A549 (cell line): ENCODE measurements at regions not wholly inside any gene's neighbourhood (a gene's known extent, or its start where the extent isn't known, plus 50 kb on each side); places are given as distances from the start of the nearest gene placed in this dataset.

Experiments used
- ATAC-seq, 2 experiments: fragments of 200-7000 bp in 1 of 2; fragments of >200 bp in 1 of 2; cut with Nextera tagmentation in 1 of 2; cut with Tn5 transposase in 1 of 2; 3 replicates each; pipeline versions ENCODE4 v1.8.0 to v1.9.1; 2018 to 2020; ENCODE audit warnings: mild to moderate bottlenecking in 1 of 2, moderate library complexity in 1 of 2
- CTCF ChIA-PET: fragments of 300-600 bp; sonication (Branson Sonifier 250); formaldehyde crosslinking; extraction: SDS; loops from one replicate; lab custom pipeline; 2021; ENCODE audit warnings: antibody characterized with exemption, inconsistent platforms; lab: Yijun Ruan, JAX
- POLR2A ChIA-PET: fragments of 350-600 bp; formaldehyde crosslinking; extraction: SDS; loops from one replicate; lab custom pipeline; 2021; ENCODE audit warnings: antibody characterized with exemption, inconsistent platforms; lab: Yijun Ruan, JAX
- DNase-seq, 2 experiments: peaks; one replicate each; pipeline versions ENCODE4 v3.0.0 to v3.0.0-alpha.2; 2011 to 2016; ENCODE audit warnings: low read depth in 1 of 2, low spot score in 1 of 2
- FAIRE-seq: peaks from 2 replicates; lab custom pipeline; 2011; peaks lifted over from hg19 to GRCh38; lab: Jason Lieb, UNC
- H3K27ac ChIP-seq, 2 experiments: fragments of >200 bp; sonication (Bioruptor Twin); formaldehyde crosslinking; 3 replicates each; pipeline ENCODE4 v1.5.1; 2016 to 2017
- H3K4me1 ChIP-seq: fragments of >200 bp; sonication (Bioruptor Twin); formaldehyde crosslinking; 3 replicates; pipeline ENCODE4 v1.6.1; 2016
- H3K4me2 ChIP-seq: fragments of >200 bp; sonication (Bioruptor Twin); formaldehyde crosslinking; 3 replicates; pipeline ENCODE4 v1.6.1; 2016
- H3K4me3 ChIP-seq: fragments of >200 bp; sonication (Bioruptor Twin); formaldehyde crosslinking; 3 replicates; pipeline ENCODE4 v1.5.1; 2016
- H3K9me3 ChIP-seq: fragments of >200 bp; sonication (Bioruptor Twin); formaldehyde crosslinking; 3 replicates; pipeline ENCODE4 v1.6.1; 2016
- BCL3 ChIP-seq: fragments of >200 bp; sonication (Bioruptor Twin); formaldehyde crosslinking; IDR thresholded peaks from 3 replicates; pipeline ENCODE4 v1.6.1; 2016
- EHMT2 ChIP-seq: fragments of 200-600 bp; sonication (generic); IDR thresholded peaks from 2 replicates; pipeline ENCODE4 v1.6.1; 2016; ENCODE audit warnings: antibody characterized with exemption, low read depth, mild to moderate bottlenecking, moderate library complexity
- ELK1 ChIP-seq: fragments of 150-350 bp; IDR thresholded peaks from 2 replicates; pipeline ENCODE4 v1.6.1; 2014; ENCODE audit warnings: low read depth, mild to moderate bottlenecking, low read length
- ESRRA ChIP-seq: fragments of 150-350 bp; IDR thresholded peaks from 2 replicates; pipeline ENCODE4 v1.6.1; 2014; ENCODE audit warnings: mild to moderate bottlenecking, low read length, borderline replicate concordance
- HDAC2 ChIP-seq: fragments of 200-600 bp; sonication (generic); IDR thresholded peaks from 2 replicates; pipeline ENCODE4 v1.6.1; 2016
- HEYL ChIP-seq: fragments of 250-450 bp; sonication (Bioruptor Pico); IDR thresholded peaks from 2 replicates; pipeline ENCODE4 v1.8.0; 2021; ENCODE audit warnings: mild to moderate bottlenecking, moderate library complexity
- HMGXB4 ChIP-seq: fragments of 250-450 bp; sonication (Bioruptor Pico); IDR thresholded peaks from 2 replicates; pipeline ENCODE4 v1.5.0; 2021; ENCODE audit warnings: mild to moderate bottlenecking, moderate library complexity, borderline replicate concordance
- JUNB ChIP-seq: fragments of >200 bp; sonication (Bioruptor Twin); formaldehyde crosslinking; IDR thresholded peaks from 2 replicates; pipeline ENCODE4 v1.6.1; 2016
- KDM1A ChIP-seq: fragments of 200-600 bp; sonication (generic); IDR thresholded peaks from 2 replicates; pipeline ENCODE4 v1.6.1; 2016; ENCODE audit warnings: low read depth, mild to moderate bottlenecking
- KDM5A ChIP-seq: fragments of 200-600 bp; sonication (generic); IDR thresholded peaks from 2 replicates; pipeline ENCODE4 v1.6.1; 2016; ENCODE audit warnings: antibody characterized with exemption, mild to moderate bottlenecking
- POLR2A ChIP-seq: IDR thresholded peaks from 2 replicates; pipeline ENCODE4 v1.6.1; 2012; ENCODE audit warnings: mild to moderate bottlenecking, low read length
- RAD21 ChIP-seq, 2 experiments: fragments of >200 bp in 1 of 2; sonication (Bioruptor Twin) in 1 of 2; formaldehyde crosslinking in 1 of 2; IDR thresholded peaks in 1 of 2; conservative IDR thresholded peaks in 1 of 2; 2 replicates in 1 of 2; 3 replicates in 1 of 2; pipeline ENCODE4 v1.6.1; 2012 to 2018; ENCODE audit warnings: inconsistent platforms in 1 of 2
- REST ChIP-seq: fragments of 200-600 bp; sonication (generic); IDR thresholded peaks from 2 replicates; pipeline ENCODE4 v1.6.1; 2016; ENCODE audit warnings: antibody characterized with exemption, mild to moderate bottlenecking, moderate library complexity
- RNF2 ChIP-seq: fragments of 200-600 bp; sonication (generic); IDR thresholded peaks from 2 replicates; pipeline ENCODE4 v1.6.1; 2016; ENCODE audit warnings: low read depth, mild to moderate bottlenecking, antibody characterized with exemption, moderate library complexity, borderline replicate concordance
- SMC3 ChIP-seq: fragments of >200 bp; sonication (Bioruptor Twin); formaldehyde crosslinking; IDR thresholded peaks from 3 replicates; pipeline ENCODE4 v1.6.1; 2018; ENCODE audit warnings: inconsistent platforms
- ZFP36 ChIP-seq: fragments of 450-650 bp; IDR thresholded peaks from 2 replicates; pipeline ENCODE4 v1.6.1; 2014; ENCODE audit warnings: borderline replicate concordance; ENCODE audit not compliant: partially characterized antibody
- ZNF302 ChIP-seq: fragments of 250-450 bp; sonication (Bioruptor Pico); IDR thresholded peaks from 2 replicates; pipeline ENCODE4 v1.9.0; 2021; ENCODE audit warnings: inconsistent platforms, mild to moderate bottlenecking, moderate library complexity
- WGBS: methylation state at CpG from one replicate; pipeline ENCODE4 v1.1.6; 2017; ENCODE audit errors: missing lambda C conversion rate; 5-methylcytosine and 5-hydroxymethylcytosine counted together

GRCh38 chr12:105704787-105705186 lies 374.3 kb downstream of the C12orf75 start:
- Histone ChIP-seq H3K9me3 (peaks cover 7% of the 10 kb centered on the region), H3K4me1 (no peaks in the 10 kb centered on the region), H3K27ac (no peak overlapping the region), H3K4me2 (no peak overlapping the region), H3K4me3 (no peak overlapping the region)
- TF ChIP-seq ELK1: no peak
- TF ChIP-seq HEYL: no peak
- no peak for TF ChIP-seq RNF2
- no peak for TF ChIP-seq ZFP36
- WGBS: 66% methylated on average over 6 of the region's 6 CpGs
- DNase-seq: no peak
- ChIA-PET CTCF (interaction anchor here (0.6 to 3.3 kb wide), 22 partner anchors 8 to 500 kb away, joined by 3 to 27 read pairs (median 4); partner anchors contain the start of gene NUAK1), POLR2A (no interaction called here)
- no peak for ATAC-seq
- no peak for FAIRE-seq

- H3K4me3 ChIP-seq: no peak overlapping the region
- no peak overlapping the region for H3K27ac ChIP-seq
- DNase-seq: no peak
- ChIA-PET CTCF (interaction anchor here (0.6 to 3.3 kb wide), 22 partner anchors 9 to 500 kb away, joined by 3 to 27 read pairs (median 4); partner anchors contain the start of gene NUAK1), POLR2A (no interaction called here)
- H3K9me3 ChIP-seq: peaks cover 2% of the 10 kb centered on the region; the same call in 2 of the 3 replicates
- H3K4me2 ChIP-seq: no peak overlapping the region
- no peaks in the 10 kb centered on the region for H3K4me1 ChIP-seq
- ATAC-seq: no peak
- WGBS: 78% methylated on average over 8 of the region's 8 CpGs
- no peak for FAIRE-seq
- TF ChIP-seq RAD21 (conservative IDR thresholded peaks at IDR 0.05 in 1 of 2, IDR thresholded peaks at IDR 0.05 in 1 of 2) (no peak), HMGXB4 (CRISPR knock-in tag) (no peak), BCL3 (no peak), ELK1 (no peak), HEYL (no peak), EHMT2 (no peak), JUNB (no peak), ZFP36 (no peak), KDM1A (no peak), REST (no peak), SMC3 (no peak), ZNF302 (CRISPR knock-in tag) (no peak), KDM5A (no peak), ESRRA (no peak), POLR2A (no peak), HDAC2 (no peak)
- TF ChIP-seq, all 56 proteins: peak for 0
Observed at GRCh38 chr12:105705235-105705634, 374.7 kb downstream of the C12orf75 start.
